ENCODE measurements at regions not wholly inside any gene's neighbourhood (a gene's known extent, or its start where the extent isn't known, plus 50 kb on each side); places are given as distances from the start of the nearest gene placed in this dataset.

DNA sequence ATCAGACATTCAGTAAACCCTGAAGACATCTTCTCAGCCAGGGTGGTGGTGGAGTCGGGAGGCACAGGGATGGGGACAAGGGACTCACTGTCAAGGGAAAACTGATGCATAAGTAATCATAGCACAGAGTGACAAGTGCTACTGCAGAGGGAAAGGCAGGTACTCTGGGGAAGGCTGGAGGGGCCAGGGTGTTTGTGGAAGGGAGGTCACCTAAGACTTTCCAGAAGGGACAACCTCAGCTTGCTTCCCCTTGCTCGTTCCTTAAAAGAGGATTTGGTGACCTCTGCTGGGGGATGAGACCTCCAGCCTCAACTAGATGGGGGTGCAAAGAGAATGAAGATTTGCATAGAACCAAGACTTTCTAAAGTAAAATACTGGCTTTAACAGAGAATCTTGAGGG lies 99.5 kb downstream of the SLC4A3 start:
- H3K4me3 ChIP-seq = no peak overlapping the region
- peaks cover 0 to 3% (median 0%) of the 10 kb centered on the region in 4 donors for H3K27me3 ChIP-seq
- 64 to 80% methylated on average over 2 of the region's 2 CpGs for whole genome bisulfite sequencing, 2 donors
- H3K27ac ChIP-seq = no peak overlapping the region
- no peak for TF ChIP-seq CTCF (IDR thresholded peaks at IDR 0.05)
- H3K4me1 ChIP-seq = no peaks in the 10 kb centered on the region
- H3K9me3 ChIP-seq = peaks cover 0 to 9% (median 7%) of the 10 kb centered on the region in 3 donors
- H3K36me3 ChIP-seq = no peaks in the 10 kb centered on the region
- intact Hi-C loops (cut with DNase I) = no loop called here
- no peak for DNase-seq

DNA sequence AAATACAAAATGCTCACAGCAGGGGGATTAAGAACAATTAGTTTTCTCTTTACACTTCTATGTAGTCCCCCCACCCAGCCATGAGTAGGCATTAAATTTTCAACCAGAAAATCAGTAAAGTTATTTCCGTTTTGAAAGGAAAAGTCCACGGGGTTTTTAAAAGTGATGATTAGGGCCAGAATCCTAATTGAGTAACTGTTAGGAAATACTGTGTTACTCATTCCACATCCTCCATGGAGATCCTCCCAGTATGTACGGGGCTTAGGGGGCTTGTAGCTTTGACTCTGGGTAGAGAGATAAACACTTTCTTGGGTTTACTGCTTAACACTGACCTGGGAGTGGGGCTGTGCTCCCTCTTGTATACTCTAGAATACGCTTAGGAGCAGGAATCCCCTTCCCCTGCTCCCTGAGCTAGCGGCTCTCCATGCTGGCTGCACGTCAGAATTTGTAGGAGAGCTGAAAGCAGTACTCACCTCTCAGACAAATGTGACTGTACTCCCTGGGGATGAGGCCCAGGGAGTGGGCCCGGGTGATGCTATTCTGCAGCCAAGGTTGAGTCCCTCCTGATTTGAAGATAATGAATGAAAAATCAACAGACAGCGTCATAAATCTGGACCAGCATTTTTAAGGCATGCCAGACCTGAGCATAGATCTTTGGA lies 100.5 kb downstream of the SLC4A3 start:
- Histone ChIP-seq H3K27ac (no peak overlapping the region), H3K27me3 (peaks cover 0 to 3% (median 0%) of the 10 kb centered on the region in 4 donors), H3K4me3 (no peak overlapping the region), H3K36me3 (no peaks in the 10 kb centered on the region), H3K9me3 (peaks cover 0 to 9% (median 7%) of the 10 kb centered on the region in 3 donors), H3K4me1 (peaks cover 0 to under 1% (median 0%) of the 10 kb centered on the region in 3 donors)
- no peak for TF ChIP-seq POLR2A (IDR thresholded peaks at IDR 0.05)
- TF ChIP-seq CTCF (IDR thresholded peaks at IDR 0.05) = no peak
- no peak for DNase-seq
- WGBS, 2 donors = 71 to 74% methylated on average over 6 to 8 of the region's 8 CpGs
- intact Hi-C loops (cut with DNase I) = no loop called here

DNA sequence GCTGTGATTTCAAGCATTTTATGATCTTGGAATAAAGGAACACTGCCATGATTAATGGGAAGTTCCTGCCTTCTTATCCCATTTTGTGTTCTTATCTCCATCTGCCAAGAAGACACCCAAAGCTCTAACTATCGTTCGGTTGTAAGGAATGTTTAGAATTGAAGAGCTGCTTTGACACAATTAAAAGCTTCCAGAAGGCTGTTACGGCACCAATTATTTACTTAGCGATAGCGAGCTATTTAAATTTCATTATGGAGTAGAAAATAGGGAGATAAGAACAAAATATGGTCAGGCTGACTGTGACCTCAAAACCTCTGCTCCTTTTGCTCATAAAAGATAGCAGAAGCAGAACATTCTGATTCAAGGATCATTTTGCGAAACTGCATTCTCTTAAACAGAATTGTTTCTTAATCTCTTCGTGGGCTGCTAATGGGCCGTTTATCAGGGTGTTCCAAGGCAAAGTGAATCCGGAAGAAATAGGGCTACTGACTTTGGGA lies 101.6 kb downstream of the SLC4A3 start:
- TF ChIP-seq POLR2A (IDR thresholded peaks at IDR 0.05) (no peak), CTCF (IDR thresholded peaks at IDR 0.05) (no peak)
- peaks cover 0 to 9% (median 0%) of the 10 kb centered on the region in 4 donors for H3K27me3 ChIP-seq
- H3K4me3 ChIP-seq = no peak overlapping the region
- H3K27ac ChIP-seq = no peak overlapping the region
- no peak for DNase-seq
- no peaks in the 10 kb centered on the region for H3K36me3 ChIP-seq
- WGBS, 2 donors = 54 to 57% methylated on average over 9 of the region's 9 CpGs
- H3K9me3 ChIP-seq = peaks cover 0 to 9% (median 7%) of the 10 kb centered on the region in 3 donors
- intact Hi-C loops (cut with DNase I) = no loop called here
- peaks cover 0 to 8% (median 0%) of the 10 kb centered on the region in 3 donors for H3K4me1 ChIP-seq

- intact Hi-C loops (cut with DNase I) = no loop called here
- DNase-seq = no peak
- TF ChIP-seq POLR2A (IDR thresholded peaks at IDR 0.05) (no peak), CTCF (IDR thresholded peaks at IDR 0.05) (no peak)
- WGBS, 2 donors = 72% methylated on average over 3 of the region's 3 CpGs; no CpG with 5 or more reads in 1 of the 2 donors
- Histone ChIP-seq H3K9me3 (peaks cover 0 to 9% (median 7%) of the 10 kb centered on the region in 3 donors), H3K27me3 (peaks cover 0 to 10% (median 0%) of the 10 kb centered on the region in 4 donors), H3K36me3 (no peaks in the 10 kb centered on the region), H3K4me3 (no peak overlapping the region), H3K4me1 (peaks cover 0 to 22% (median 0%) of the 10 kb centered on the region in 3 donors), H3K27ac (no peak overlapping the region)
Measured at GRCh38 chr2:219731173-219731572, 103.7 kb downstream of the SLC4A3 start.

DNA sequence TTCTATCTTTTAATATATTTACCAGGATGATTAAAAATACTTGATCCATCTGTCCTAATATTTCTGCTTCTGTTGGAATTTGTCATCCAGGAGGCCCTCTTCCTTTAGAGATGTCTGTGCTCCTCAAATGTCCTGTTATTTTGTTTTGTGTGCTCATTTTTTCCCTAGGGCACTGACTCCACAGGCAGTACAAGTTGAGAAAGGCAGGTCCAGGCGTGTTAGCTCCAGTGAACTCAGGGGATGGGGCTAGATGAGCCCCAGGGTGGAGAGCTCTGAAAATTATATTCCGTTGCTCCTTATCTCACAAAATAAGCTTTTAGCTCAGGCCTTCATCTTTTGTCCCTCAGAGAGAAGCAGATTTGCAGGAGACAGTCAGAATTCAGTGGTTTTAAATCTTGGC lies 105.7 kb downstream of the SLC4A3 start:
- no peak overlapping the region for H3K4me3 ChIP-seq
- peaks cover 0 to 33% (median 0%) of the 10 kb centered on the region in 3 donors for H3K4me1 ChIP-seq
- no peak overlapping the region for H3K27ac ChIP-seq
- intact Hi-C loops (cut with DNase I) = no loop called here
- TF ChIP-seq POLR2A (IDR thresholded peaks at IDR 0.05) = no peak
- no peak for TF ChIP-seq CTCF (IDR thresholded peaks at IDR 0.05)
- 54 to 60% methylated on average over 2 of the region's 2 CpGs for WGBS, 2 donors
- peaks cover 0 to 9% (median 7%) of the 10 kb centered on the region in 3 donors for H3K9me3 ChIP-seq
- H3K27me3 ChIP-seq = peaks cover 0 to 10% (median 0%) of the 10 kb centered on the region in 4 donors
- H3K36me3 ChIP-seq = no peaks in the 10 kb centered on the region
- DNase-seq = no peak
